GM12892 (cell line): ENCODE measurements at regions not wholly inside any gene's neighbourhood (a gene's known extent, or its start where the extent isn't known, plus 50 kb on each side); places are given as distances from the start of the nearest gene placed in this dataset.

Experiments used
- POLR2A ChIP-seq: IDR thresholded peaks from 2 replicates; pipeline ENCODE4 v1.6.1; 2011; ENCODE audit warnings: low read depth, low read length, control low read depth
- POLR2AphosphoS5 ChIP-seq: IDR thresholded peaks from 2 replicates; pipeline ENCODE4 v1.6.1; 2011; ENCODE audit warnings: low read depth, low read length, control low read depth

GRCh38 chr7:9575716-9576115, 1142.3 kb downstream of the NXPH1 start:
- TF ChIP-seq POLR2A = no peak
- TF ChIP-seq POLR2AphosphoS5 = no peak
